ENCODE measurements at regions not wholly inside any gene's neighbourhood (a gene's known extent, or its start where the extent isn't known, plus 50 kb on each side); places are given as distances from the start of the nearest gene placed in this dataset.

- 80 to 82% methylated on average over 6 of the region's 6 CpGs for WGBS, 2 donors
- no peaks in the 10 kb centered on the region for H3K36me3 ChIP-seq (ENCODE audit: control insufficient read depth in 4 of 4, insufficient read depth in 4 of 4, low read length in 4 of 4)
Observed at GRCh38 chr12:103028881-103029639, 71.6 kb downstream of the ASCL1 start.

GRCh38 chr12:103036581-103037214 is 79.2 kb downstream of the ASCL1 start:
- Histone ChIP-seq H3K9me3 (ENCODE audit: control insufficient read depth in 4 of 4, insufficient read depth in 3 of 4, low read length in 3 of 4) (no peaks in the 10 kb centered on the region), H3K27ac (ENCODE audit: low read depth in 1 of 2, low read length in 1 of 2) (no peak overlapping the region), H3K27me3 (ENCODE audit: control insufficient read depth in 3 of 3, insufficient read depth in 3 of 3, low read length in 2 of 3) (peaks cover 0 to 3% (median 0%) of the 10 kb centered on the region in 3 donors), H3K9ac (ENCODE audit: insufficient read depth in 1 of 2, low read length in 2 of 2) (no peak overlapping the region), H3K36me3 (ENCODE audit: control insufficient read depth in 4 of 4, insufficient read depth in 4 of 4, low read length in 4 of 4) (no peaks in the 10 kb centered on the region), H3K4me3 (no peak overlapping the region), H3K4me1 (ENCODE audit: control insufficient read depth in 5 of 5, insufficient read depth in 5 of 5, low read length in 5 of 5) (no peaks in the 10 kb centered on the region)
- DNase-seq: no peak
- ATAC-seq (ENCODE audit: insufficient read depth, low FRiP score): no peak
- no peak for TF ChIP-seq CTCF (IDR thresholded peaks at IDR 0.05; ENCODE audit: control extremely low read depth, extremely low read depth)
- WGBS, 2 donors: 48 to 67% methylated on average over 1 of the region's 1 CpG

More at GRCh38 chr12:103028881-103029639, 71.6 kb downstream of the ASCL1 start:
- Histone ChIP-seq H3K9me3 (ENCODE audit: control insufficient read depth in 4 of 4, insufficient read depth in 3 of 4, low read length in 3 of 4) (no peaks in the 10 kb centered on the region), H3K4me3 (no peak overlapping the region), H3K4me1 (ENCODE audit: control insufficient read depth in 5 of 5, insufficient read depth in 5 of 5, low read length in 5 of 5) (no peaks in the 10 kb centered on the region), H3K9ac (ENCODE audit: insufficient read depth in 1 of 2, low read length in 2 of 2) (no peak overlapping the region), H3K27ac (ENCODE audit: low read depth in 1 of 2, low read length in 1 of 2) (no peak overlapping the region), H3K27me3 (ENCODE audit: control insufficient read depth in 3 of 3, insufficient read depth in 3 of 3, low read length in 2 of 3) (peaks cover 0 to 3% (median 0%) of the 10 kb centered on the region in 3 donors)
- no peak for TF ChIP-seq CTCF (IDR thresholded peaks at IDR 0.05; ENCODE audit: control extremely low read depth, extremely low read depth)
- ATAC-seq (ENCODE audit: insufficient read depth, low FRiP score) (no peak), DNase-seq (no peak)

GRCh38 chr12:103043531-103044486 is 86.3 kb downstream of the ASCL1 start:
- DNase-seq (no peak), ATAC-seq (ENCODE audit: insufficient read depth, low FRiP score) (no peak)
- H3K27ac ChIP-seq (ENCODE audit: low read depth in 1 of 2, low read length in 1 of 2): no peak overlapping the region
- no peak overlapping the region for H3K4me3 ChIP-seq
- WGBS, 2 donors: 23 to 33% methylated on average over 18 of the region's 18 CpGs
- peaks cover 0 to 8% (median 0%) of the 10 kb centered on the region in 3 donors for H3K27me3 ChIP-seq (ENCODE audit: control insufficient read depth in 3 of 3, insufficient read depth in 3 of 3, low read length in 2 of 3)
- peaks cover 0 to 3% (median 0%) of the 10 kb centered on the region in 4 donors for H3K9me3 ChIP-seq (ENCODE audit: control insufficient read depth in 4 of 4, insufficient read depth in 3 of 4, low read length in 3 of 4)
- H3K9ac ChIP-seq (ENCODE audit: insufficient read depth in 1 of 2, low read length in 2 of 2): no peak overlapping the region
- H3K4me1 ChIP-seq (ENCODE audit: control insufficient read depth in 5 of 5, insufficient read depth in 5 of 5, low read length in 5 of 5): no peaks in the 10 kb centered on the region
- H3K36me3 ChIP-seq (ENCODE audit: control insufficient read depth in 4 of 4, insufficient read depth in 4 of 4, low read length in 4 of 4): no peaks in the 10 kb centered on the region
- TF ChIP-seq CTCF (IDR thresholded peaks at IDR 0.05; ENCODE audit: control extremely low read depth, extremely low read depth): no peak
